MV-4-11 (cell line): ENCODE measurements at regions not wholly inside any gene's neighbourhood (a gene's known extent, or its start where the extent isn't known, plus 50 kb on each side); places are given as distances from the start of the nearest gene placed in this dataset.
A peak's percentile ranks its signal among the peaks of the same experiment; 100 is the strongest.

Source experiments
- DNase-seq: peaks from one replicate; lab custom pipeline; 2025; lab: John Stamatoyannopoulos, UW

DNA sequence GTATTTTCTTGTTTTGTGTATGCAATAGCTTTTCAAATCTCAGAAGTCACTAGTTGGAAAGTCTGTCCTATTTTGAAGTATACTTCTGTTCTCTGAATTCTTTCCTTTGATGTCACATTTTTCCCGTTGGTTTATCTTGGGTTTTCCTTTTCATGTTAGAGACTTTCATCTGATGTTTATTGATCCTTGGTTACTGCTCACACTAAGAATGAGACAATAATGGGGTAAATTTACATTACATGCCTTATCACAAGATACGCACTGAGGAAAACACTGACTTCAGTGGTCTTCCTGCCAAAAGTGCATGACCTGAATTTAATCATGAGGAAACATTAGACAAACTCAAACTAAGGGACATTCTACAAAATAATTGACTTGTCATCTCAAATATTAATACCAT, 63.5 kb upstream of the C1GALT1 start:
- no peak for DNase-seq

DNA sequence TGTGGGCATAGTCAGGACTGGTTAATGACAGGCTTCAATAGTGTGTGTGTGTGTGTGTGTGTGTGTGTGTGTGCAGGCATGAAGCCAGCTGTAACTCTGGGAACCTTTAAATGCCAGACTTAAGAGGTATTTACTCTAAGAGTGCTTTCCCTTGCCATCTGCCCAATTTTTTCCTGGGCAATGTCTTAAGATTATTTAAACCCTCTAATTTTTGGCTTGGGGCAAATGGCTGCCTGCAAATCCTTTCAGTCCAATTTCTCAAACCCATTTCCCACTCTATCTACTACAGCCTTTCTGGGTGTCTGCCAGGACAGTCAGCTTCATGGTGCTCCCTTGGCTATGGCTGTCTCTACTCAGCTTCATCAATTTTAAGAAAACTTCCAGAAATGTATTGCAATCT, 62.6 kb upstream of the C1GALT1 start:
- no peak for DNase-seq

GRCh38 chr7:7122033-7122478, 60.3 kb upstream of the C1GALT1 start:
- DNase-seq = no peak

DNA sequence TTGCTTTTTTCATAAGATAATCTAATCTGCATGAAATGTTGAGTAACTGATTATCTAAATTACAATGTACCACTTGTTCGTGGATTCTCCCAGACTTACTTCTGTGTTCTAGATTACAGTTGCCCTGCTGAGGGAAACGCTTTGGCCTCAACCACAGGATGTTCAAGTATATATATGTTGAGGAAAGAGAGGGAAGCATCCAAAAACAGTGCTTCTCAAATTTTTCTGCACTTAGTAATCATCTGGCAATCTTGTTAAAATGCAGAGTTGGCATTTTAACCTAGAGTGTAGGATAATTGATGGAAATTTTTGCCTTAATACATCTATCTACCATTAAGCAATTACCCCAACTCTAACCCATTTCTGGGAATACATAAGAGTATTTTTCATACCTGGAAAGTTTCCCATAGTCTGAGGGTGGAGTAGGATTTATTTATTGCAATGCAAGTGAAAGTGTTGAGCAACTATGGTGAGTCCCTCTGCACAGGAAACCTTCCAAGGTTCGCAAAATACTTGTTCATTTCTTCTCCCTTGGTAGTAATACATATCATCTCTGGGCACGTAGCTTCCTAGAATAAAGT, 59.6 kb upstream of the C1GALT1 start:
- peak; percentile 53 for DNase-seq

DNA sequence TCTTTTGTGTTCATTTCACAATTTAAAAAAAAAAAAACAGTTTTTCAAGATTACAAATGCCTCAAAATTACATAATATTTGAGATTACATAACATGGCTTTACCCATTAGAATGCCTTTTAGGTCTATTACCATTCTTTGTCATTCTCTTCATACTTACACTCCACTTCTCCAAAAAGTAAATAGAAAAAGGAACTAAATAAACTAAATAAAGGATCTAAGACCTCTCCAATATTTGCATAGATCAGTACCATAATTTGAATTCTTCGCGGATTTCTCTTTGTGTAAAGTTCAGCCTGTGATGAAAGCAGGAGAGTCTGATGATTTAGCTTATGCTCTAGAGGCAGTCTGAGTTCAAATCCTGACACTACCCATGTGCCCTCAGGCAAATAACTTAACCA, 56.4 kb upstream of the C1GALT1 start:
- peak; percentile 92 for DNase-seq

- DNase-seq = no peak
Observed at GRCh38 chr7:7127773-7128172, 54.6 kb upstream of the C1GALT1 start.

DNA sequence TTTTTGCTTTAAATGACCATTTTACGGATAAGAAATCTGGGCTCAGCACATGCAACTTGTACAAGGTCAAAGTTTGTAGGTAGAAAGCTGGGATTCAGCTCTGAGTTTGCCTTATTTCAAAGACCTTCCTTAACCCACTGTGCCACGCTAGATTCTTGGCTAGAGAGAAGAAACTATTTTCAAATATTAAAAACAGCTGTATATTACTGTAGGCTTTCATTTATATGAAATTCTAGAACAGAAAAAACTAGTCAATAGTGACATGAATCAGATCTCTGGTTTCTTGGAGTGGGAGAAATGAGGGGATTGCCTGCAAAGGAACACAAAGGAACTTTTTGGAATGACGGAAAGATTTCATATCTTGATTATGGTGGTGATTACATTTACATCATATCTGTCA, 53.0 kb upstream of the C1GALT1 start:
- DNase-seq = no peak

- no peak for DNase-seq
Observed at GRCh38 chr7:7131273-7131672, 51.1 kb upstream of the C1GALT1 start.
